GM10266 (cell line): ENCODE measurements at regions not wholly inside any gene's neighbourhood (a gene's known extent, or its start where the extent isn't known, plus 50 kb on each side); places are given as distances from the start of the nearest gene placed in this dataset.

ENCODE experiments used
- DNase-seq: peaks from one replicate; pipeline ENCODE4 v3.0.0; 2012; ENCODE audit errors: extremely low spot score
- TF ChIP-seq, protein P1 (sequence below): IDR thresholded peaks from 2 replicates; pipeline ENCODE4 v1.5.1; 2012; ENCODE audit warnings: mild to moderate bottlenecking, low read depth; ENCODE audit not compliant: control insufficient read depth, insufficient read depth; ENCODE audit errors: missing control alignments

DNA sequence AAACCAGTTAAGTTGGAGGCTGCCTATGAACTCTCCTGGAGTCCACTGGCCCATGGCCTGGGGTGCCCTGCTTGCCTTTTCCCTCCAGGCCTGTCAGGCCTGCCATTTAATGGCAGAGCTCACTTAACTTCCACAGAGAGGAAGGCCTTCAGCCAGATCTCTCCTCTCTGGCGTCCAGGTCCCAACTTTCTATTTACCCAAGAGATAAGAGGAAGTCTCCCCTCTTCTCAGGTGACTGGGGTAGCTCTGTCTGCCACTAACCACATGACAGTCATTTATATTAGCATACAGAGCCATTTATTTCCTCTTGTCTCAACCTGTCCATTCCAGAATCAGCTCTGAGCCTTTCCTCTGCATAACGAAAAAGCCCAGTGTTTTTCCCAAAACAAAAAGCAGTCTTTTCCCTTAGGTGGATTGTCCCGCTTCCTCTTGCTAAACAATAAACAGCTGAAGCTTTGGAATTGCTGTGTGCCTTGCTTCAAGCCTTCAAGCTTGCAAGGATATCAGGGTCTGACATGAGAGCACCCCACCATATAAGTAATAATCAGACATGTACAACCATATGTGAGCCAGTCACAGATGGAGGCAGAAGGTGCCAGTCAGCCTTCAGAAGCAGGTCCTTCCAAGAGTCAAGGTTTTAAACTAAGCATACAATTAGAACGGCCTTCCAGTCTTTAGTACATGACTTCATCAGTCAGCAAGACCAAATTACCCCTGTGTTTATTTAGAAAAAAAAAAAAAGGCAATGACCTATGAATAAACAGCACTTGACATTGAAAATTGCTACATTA lies 50.0 kb upstream of the CALM2 start:
- DNase-seq = no peak
- TF ChIP-seq, protein P1, sequence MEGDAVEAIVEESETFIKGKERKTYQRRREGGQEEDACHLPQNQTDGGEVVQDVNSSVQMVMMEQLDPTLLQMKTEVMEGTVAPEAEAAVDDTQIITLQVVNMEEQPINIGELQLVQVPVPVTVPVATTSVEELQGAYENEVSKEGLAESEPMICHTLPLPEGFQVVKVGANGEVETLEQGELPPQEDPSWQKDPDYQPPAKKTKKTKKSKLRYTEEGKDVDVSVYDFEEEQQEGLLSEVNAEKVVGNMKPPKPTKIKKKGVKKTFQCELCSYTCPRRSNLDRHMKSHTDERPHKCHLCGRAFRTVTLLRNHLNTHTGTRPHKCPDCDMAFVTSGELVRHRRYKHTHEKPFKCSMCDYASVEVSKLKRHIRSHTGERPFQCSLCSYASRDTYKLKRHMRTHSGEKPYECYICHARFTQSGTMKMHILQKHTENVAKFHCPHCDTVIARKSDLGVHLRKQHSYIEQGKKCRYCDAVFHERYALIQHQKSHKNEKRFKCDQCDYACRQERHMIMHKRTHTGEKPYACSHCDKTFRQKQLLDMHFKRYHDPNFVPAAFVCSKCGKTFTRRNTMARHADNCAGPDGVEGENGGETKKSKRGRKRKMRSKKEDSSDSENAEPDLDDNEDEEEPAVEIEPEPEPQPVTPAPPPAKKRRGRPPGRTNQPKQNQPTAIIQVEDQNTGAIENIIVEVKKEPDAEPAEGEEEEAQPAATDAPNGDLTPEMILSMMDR = no peak
